ENCODE measurements at regions not wholly inside any gene's neighbourhood (a gene's known extent, or its start where the extent isn't known, plus 50 kb on each side); places are given as distances from the start of the nearest gene placed in this dataset.
A peak's percentile ranks its signal among the peaks of the same experiment; 100 is the strongest.

DNA sequence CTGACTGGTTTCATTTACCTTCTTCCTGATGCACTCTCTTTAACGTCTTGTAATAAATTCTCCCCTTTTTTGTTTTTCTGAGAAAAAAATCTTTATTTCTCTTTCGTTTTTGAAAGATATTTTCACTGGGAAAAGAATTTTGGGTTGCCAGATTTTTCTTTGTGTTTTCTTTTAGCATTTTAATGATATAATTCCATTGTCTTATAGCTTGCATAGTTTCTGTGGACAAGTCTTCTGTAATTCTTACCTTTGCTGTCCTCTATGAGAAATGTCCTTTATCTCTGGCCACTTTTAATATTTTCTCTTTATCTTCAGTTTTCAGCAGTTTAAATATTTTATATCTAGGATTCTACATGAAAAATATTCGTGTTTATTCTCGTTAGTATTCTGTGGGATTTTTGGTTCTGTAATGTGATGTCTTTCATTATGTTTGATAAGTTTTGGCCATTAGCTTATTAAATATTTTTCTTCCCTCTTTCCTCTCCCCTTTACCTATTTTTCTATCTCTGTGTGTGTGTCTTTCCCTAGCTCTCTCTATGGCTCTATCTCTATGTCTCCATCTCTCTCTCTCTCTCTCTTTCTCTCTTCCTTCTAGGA, 236.5 kb downstream of the C16orf95 start:
- Histone ChIP-seq H3K9me3 (ENCODE audit: low read depth) (no peaks in the 10 kb centered on the region), H3K27me3 (no peaks in the 10 kb centered on the region), H3K4me1 (ENCODE audit: low read depth) (no peaks in the 10 kb centered on the region), H3K36me3 (no peaks in the 10 kb centered on the region), H3K4me3 (no peak overlapping the region), H3K27ac (no peak overlapping the region)
- no peak for DNase-seq (ENCODE audit: low read depth in 1 of 2, low spot score in 1 of 2)
- TF ChIP-seq, protein P1, sequence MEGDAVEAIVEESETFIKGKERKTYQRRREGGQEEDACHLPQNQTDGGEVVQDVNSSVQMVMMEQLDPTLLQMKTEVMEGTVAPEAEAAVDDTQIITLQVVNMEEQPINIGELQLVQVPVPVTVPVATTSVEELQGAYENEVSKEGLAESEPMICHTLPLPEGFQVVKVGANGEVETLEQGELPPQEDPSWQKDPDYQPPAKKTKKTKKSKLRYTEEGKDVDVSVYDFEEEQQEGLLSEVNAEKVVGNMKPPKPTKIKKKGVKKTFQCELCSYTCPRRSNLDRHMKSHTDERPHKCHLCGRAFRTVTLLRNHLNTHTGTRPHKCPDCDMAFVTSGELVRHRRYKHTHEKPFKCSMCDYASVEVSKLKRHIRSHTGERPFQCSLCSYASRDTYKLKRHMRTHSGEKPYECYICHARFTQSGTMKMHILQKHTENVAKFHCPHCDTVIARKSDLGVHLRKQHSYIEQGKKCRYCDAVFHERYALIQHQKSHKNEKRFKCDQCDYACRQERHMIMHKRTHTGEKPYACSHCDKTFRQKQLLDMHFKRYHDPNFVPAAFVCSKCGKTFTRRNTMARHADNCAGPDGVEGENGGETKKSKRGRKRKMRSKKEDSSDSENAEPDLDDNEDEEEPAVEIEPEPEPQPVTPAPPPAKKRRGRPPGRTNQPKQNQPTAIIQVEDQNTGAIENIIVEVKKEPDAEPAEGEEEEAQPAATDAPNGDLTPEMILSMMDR (IDR thresholded peaks at IDR 0.05; ENCODE audit: low read depth, low read length) = no peak

DNA sequence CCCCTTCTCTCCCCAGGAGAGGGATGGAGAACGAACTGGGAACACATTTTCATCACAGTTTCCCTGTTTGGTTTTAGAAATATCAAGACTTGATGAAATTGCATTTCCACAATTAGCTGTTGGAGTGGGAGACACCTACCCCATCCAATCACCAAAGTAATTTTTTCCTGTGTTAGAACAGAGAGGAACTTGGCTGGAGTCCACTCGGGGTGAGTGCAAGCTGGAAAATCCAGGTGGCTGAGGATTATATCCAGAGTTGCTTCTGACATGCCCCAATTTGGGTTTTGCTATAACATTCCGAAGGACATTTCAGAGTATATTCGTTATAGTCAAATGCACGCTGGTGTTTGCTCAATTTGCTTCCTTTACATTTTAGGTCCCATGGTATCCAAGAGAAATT, 231.8 kb downstream of the C16orf95 start:
- TF ChIP-seq, protein P1 (IDR thresholded peaks at IDR 0.05; ENCODE audit: low read depth, low read length) = no peak
- no peaks in the 10 kb centered on the region for H3K36me3 ChIP-seq
- H3K4me3 ChIP-seq = no peak overlapping the region
- H3K27me3 ChIP-seq = no peaks in the 10 kb centered on the region
- H3K9me3 ChIP-seq (ENCODE audit: low read depth) = no peaks in the 10 kb centered on the region
- H3K4me1 ChIP-seq (ENCODE audit: low read depth) = no peaks in the 10 kb centered on the region
- DNase-seq (ENCODE audit: low read depth in 1 of 2, low spot score in 1 of 2) = no peak
- no peak overlapping the region for H3K27ac ChIP-seq

DNA sequence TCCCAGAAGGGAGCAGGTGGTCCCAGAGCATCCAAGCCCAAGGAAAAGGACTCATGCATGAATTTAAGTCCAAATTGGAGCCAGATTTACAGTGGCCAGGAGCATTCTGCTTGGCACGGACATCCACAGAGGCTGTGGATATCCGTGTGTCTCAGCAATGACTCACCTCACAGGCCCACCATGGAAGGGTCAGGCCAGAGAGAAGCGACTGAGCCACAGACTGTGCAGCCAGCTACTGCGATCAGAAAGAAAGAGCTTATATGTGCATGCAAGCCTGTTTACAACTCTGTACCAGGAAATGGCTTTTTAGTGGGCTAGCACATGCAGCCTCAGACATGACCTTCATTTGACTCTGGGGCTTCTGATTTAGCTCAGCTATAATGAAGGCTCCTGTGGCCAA, 231.0 kb downstream of the C16orf95 start:
- Histone ChIP-seq H3K36me3 (no peaks in the 10 kb centered on the region), H3K27ac (no peak overlapping the region)
- TF ChIP-seq, protein P1 (IDR thresholded peaks at IDR 0.05; ENCODE audit: low read depth, low read length) = no peak

DNA sequence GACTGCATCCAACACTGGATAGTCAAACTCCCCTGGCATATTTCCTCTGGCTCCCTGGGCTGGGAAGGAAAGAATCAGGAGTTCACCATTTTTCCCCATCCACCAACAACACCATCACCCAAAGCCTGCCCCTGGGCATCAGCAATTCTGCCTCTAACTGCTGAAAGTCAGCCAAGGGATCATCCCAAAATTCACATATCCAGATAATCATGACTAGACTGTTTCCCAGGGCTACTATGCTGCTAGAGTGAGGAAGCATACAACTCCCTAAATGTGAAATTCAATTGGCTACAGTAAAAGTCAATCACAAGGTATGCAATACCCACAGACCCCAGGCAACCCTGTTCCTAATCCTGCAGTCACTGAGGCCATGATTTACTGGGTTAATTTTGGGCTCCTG, 230.6 kb downstream of the C16orf95 start:
- H3K36me3 ChIP-seq = no peaks in the 10 kb centered on the region
- peak in 1 of 2 donors; percentile 20 for DNase-seq (ENCODE audit: low read depth in 1 of 2, low spot score in 1 of 2)
- H3K4me1 ChIP-seq (ENCODE audit: low read depth) = no peaks in the 10 kb centered on the region
- H3K27ac ChIP-seq = no peak overlapping the region
- no peaks in the 10 kb centered on the region for H3K9me3 ChIP-seq (ENCODE audit: low read depth)
- TF ChIP-seq, protein P1 (IDR thresholded peaks at IDR 0.05; ENCODE audit: low read depth, low read length) = no peak
- no peak overlapping the region for H3K4me3 ChIP-seq
- H3K27me3 ChIP-seq = no peaks in the 10 kb centered on the region

More for the DNA sequence above, 231.0 kb downstream of the C16orf95 start:
- Histone ChIP-seq H3K4me3 (no peak overlapping the region), H3K27me3 (no peaks in the 10 kb centered on the region), H3K9me3 (ENCODE audit: low read depth) (no peaks in the 10 kb centered on the region), H3K4me1 (ENCODE audit: low read depth) (no peaks in the 10 kb centered on the region)
- DNase-seq (ENCODE audit: low read depth in 1 of 2, low spot score in 1 of 2) = no peak

DNA sequence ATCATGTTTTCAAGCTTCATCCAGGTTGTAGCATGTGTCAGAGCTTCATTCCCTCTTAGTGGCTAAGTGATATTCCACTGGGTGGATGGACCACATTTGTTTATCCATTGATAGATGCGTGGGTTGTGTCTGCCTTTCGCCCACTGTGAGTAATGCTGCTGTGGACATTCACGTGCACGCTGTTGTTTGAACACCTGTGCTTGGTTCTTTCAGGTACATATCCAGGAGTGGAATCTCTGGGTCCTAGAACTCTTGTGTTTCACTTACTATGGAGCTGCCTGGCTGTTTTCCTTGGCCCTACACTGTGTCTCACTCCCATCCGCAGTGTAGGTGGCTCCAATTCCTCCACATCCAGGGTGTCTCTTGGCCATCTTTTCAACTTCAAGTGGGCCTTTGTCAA, 224.2 kb downstream of the C16orf95 start:
- TF ChIP-seq, protein P1 (IDR thresholded peaks at IDR 0.05; ENCODE audit: low read depth, low read length) = no peak
- no peak overlapping the region for H3K27ac ChIP-seq
- H3K9me3 ChIP-seq (ENCODE audit: low read depth) = no peaks in the 10 kb centered on the region
- DNase-seq (ENCODE audit: low read depth in 1 of 2, low spot score in 1 of 2) = no peak
- no peaks in the 10 kb centered on the region for H3K4me1 ChIP-seq (ENCODE audit: low read depth)
- H3K27me3 ChIP-seq = no peaks in the 10 kb centered on the region
- no peak overlapping the region for H3K4me3 ChIP-seq
- H3K36me3 ChIP-seq = no peaks in the 10 kb centered on the region

All from cardiac muscle cell (in vitro differentiated cells and primary cell).